HEK293T (cell line): ENCODE measurements at regions not wholly inside any gene's neighbourhood (a gene's known extent, or its start where the extent isn't known, plus 50 kb on each side); places are given as distances from the start of the nearest gene placed in this dataset.

ENCODE experiments used
- ARNT ChIP-seq: fragments of 450-650 bp; IDR thresholded peaks from 2 replicates; pipeline ENCODE4 v1.6.1; 2017; ENCODE audit warnings: mild to moderate bottlenecking
- BHLHE40 ChIP-seq: fragments of 450-650 bp; IDR thresholded peaks from 2 replicates; pipeline ENCODE4 v1.6.1; 2016; ENCODE audit warnings: mild to moderate bottlenecking, moderate library complexity, borderline replicate concordance
- ELF4 ChIP-seq: fragments of 450-650 bp; IDR thresholded peaks from 2 replicates; pipeline ENCODE4 v1.6.1; 2017; ENCODE audit warnings: antibody characterized with exemption
- FOXA1 ChIP-seq: fragments of 450-650 bp; IDR thresholded peaks from 2 replicates; pipeline ENCODE4 v1.6.1; 2016; ENCODE audit warnings: mild to moderate bottlenecking
- FOXK2 ChIP-seq: fragments of 450-650 bp; IDR thresholded peaks from 2 replicates; pipeline ENCODE4 v1.6.1; 2016; ENCODE audit warnings: mild to moderate bottlenecking
- FOXM1 ChIP-seq: fragments of 450-650 bp; IDR thresholded peaks from 2 replicates; pipeline ENCODE4 v1.6.1; 2017; ENCODE audit warnings: mild to moderate bottlenecking, borderline replicate concordance
- HDGF ChIP-seq: fragments of 450-650 bp; IDR thresholded peaks from 2 replicates; pipeline ENCODE4 v1.6.1; 2017; ENCODE audit warnings: antibody characterized with exemption, borderline replicate concordance
- L3MBTL2 ChIP-seq: fragments of 450-650 bp; conservative IDR thresholded peaks from 2 replicates; pipeline ENCODE4 v1.6.1; 2016; ENCODE audit warnings: mild to moderate bottlenecking
- NFRKB ChIP-seq: fragments of 450-650 bp; IDR thresholded peaks from 2 replicates; pipeline ENCODE4 v1.6.1; 2016; ENCODE audit warnings: mild to moderate bottlenecking, moderate library complexity
- SP1 ChIP-seq: fragments of 450-650 bp; IDR thresholded peaks from 2 replicates; pipeline ENCODE4 v1.6.1; 2017
- SUZ12 ChIP-seq: fragments of 450-650 bp; IDR thresholded peaks from 2 replicates; pipeline ENCODE4 v1.6.1; 2016; ENCODE audit warnings: mild to moderate bottlenecking

- TF ChIP-seq NFRKB: no peak
- TF ChIP-seq FOXK2: no peak
- no peak for TF ChIP-seq SP1
- TF ChIP-seq L3MBTL2: no peak
- TF ChIP-seq ARNT: no peak
- TF ChIP-seq BHLHE40: no peak
- no peak for TF ChIP-seq ELF4
- no peak for TF ChIP-seq SUZ12
- no peak for TF ChIP-seq HDGF
- no peak for TF ChIP-seq FOXA1
- 0 out of 2 replicates have a peak, but pooled peaks have one; percentile 10 for TF ChIP-seq FOXM1
Measured at GRCh38 chr13:85500696-85501256, 298.4 kb downstream of the SLITRK6 start.
